CD4-positive, alpha-beta T cell (primary cell): ENCODE measurements at regions not wholly inside any gene's neighbourhood (a gene's known extent, or its start where the extent isn't known, plus 50 kb on each side); places are given as distances from the start of the nearest gene placed in this dataset.

ENCODE experiments used
- ATAC-seq: fragments of 200-7000 bp; cut with Tn5 transposase; one replicate; pipeline ENCODE4 v1.10.0; 2022; ENCODE audit warnings: mild to moderate bottlenecking; ENCODE audit not compliant: poor library complexity
- CTCF ChIA-PET: fragments of 350-600 bp; sonication (Branson Sonifier 250); formaldehyde crosslinking; loops from one replicate; lab custom pipeline; 2021; ENCODE audit warnings: antibody characterized with exemption, inconsistent platforms; lab: Charles Lee
- POLR2A ChIA-PET: fragments of 350-600 bp; sonication (Branson Sonifier 250); formaldehyde crosslinking; loops from one replicate; lab custom pipeline; 2021; ENCODE audit warnings: antibody characterized with exemption, inconsistent platforms; lab: Charles Lee
- DNase-seq, 14 experiments: peaks; one replicate each; pipeline ENCODE4 v3.0.0-alpha.2; 2013 to 2020; ENCODE audit warnings: mixed read lengths in 2 of 14
- H3K27ac ChIP-seq, 2 donors: one replicate each; pipeline versions ENCODE4 v1.5.1 to v1.7.0; 2013; ENCODE audit warnings: low read length in 2 of 2, low read depth in 1 of 2, mild to moderate bottlenecking in 1 of 2
- H3K27me3 ChIP-seq, 2 experiments: 1 replicate in 1 of 2; 2 replicates in 1 of 2; pipeline versions ENCODE4 v1.6.1 to v1.7.0; 2013; ENCODE audit warnings: low read length in 2 of 2, control low read depth in 1 of 2, mild to moderate bottlenecking in 1 of 2, moderate library complexity in 1 of 2; ENCODE audit not compliant: insufficient read depth in 2 of 2, control insufficient read depth in 1 of 2
- H3K36me3 ChIP-seq: one replicate; pipeline ENCODE4 v1.6.1; 2013; ENCODE audit warnings: low read length, control low read depth; ENCODE audit not compliant: insufficient read depth
- H3K4me1 ChIP-seq: one replicate; pipeline ENCODE4 v1.6.1; 2013; ENCODE audit warnings: low read length, control low read depth; ENCODE audit not compliant: insufficient read depth
- H3K4me3 ChIP-seq: one replicate; pipeline ENCODE4 v1.5.1; 2013; ENCODE audit warnings: mild to moderate bottlenecking, low read length, moderate library complexity
- H3K9me3 ChIP-seq, 2 experiments: 1 replicate in 1 of 2; 2 replicates in 1 of 2; pipeline versions ENCODE4 v1.6.1 to v1.7.0; 2013; ENCODE audit warnings: low read length in 2 of 2, mild to moderate bottlenecking in 2 of 2, control low read depth in 1 of 2, moderate library complexity in 1 of 2; ENCODE audit not compliant: control insufficient read depth in 1 of 2, insufficient read depth in 1 of 2
- H3K27ac Mint-ChIP-seq: one replicate; pipeline ENCODE4 v1.8.0; 2020; ENCODE audit warnings: mixed read lengths
- H3K27me3 Mint-ChIP-seq: one replicate; pipeline ENCODE4 v1.8.0; 2021; ENCODE audit warnings: mixed read lengths
- H3K36me3 Mint-ChIP-seq: one replicate; pipeline ENCODE4 v1.8.0; 2021; ENCODE audit warnings: low read depth, mixed read lengths
- H3K4me1 Mint-ChIP-seq: one replicate; pipeline ENCODE4 v1.8.0; 2021; ENCODE audit warnings: low read depth, mixed read lengths
- H3K4me3 Mint-ChIP-seq: one replicate; pipeline ENCODE4 v1.8.0; 2020; ENCODE audit warnings: mild to moderate bottlenecking, mixed read lengths
- H3K9me3 Mint-ChIP-seq: one replicate; pipeline ENCODE4 v1.8.0; 2020; ENCODE audit warnings: mixed read lengths
- CTCF ChIP-seq: fragments of 200-600 bp; IDR thresholded peaks from one replicate; pipeline ENCODE4 v1.8.0; 2022; ENCODE audit warnings: antibody characterized with exemption, mild to moderate bottlenecking
- intact Hi-C, 2 experiments: fragments of 100-400 bp; cut with DNase I in 1 of 2; cut with micrococcal nuclease in 1 of 2; formaldehyde crosslinking; loops; one replicate each; pipeline versions ENCODE4 v1.15.1 to v1.9.0; 2023 to 2025; cut with DNase I, micrococcal nuclease

GRCh38 chr12:115407723-115408122 lies 723.7 kb upstream of the TBX3 start:
- no peak overlapping the region for H3K4me3 Mint-ChIP-seq
- H3K27ac Mint-ChIP-seq: no peak overlapping the region
- H3K27me3 ChIP-seq: no peaks in the 10 kb centered on the region
- H3K27ac ChIP-seq: no peak overlapping the region
- no peak for TF ChIP-seq CTCF
- H3K4me3 ChIP-seq: no peak overlapping the region
- intact Hi-C loops: no loop called here
- H3K36me3 ChIP-seq: no peaks in the 10 kb centered on the region
- H3K27me3 Mint-ChIP-seq: no peaks in the 10 kb centered on the region
- DNase-seq (no peak), ATAC-seq (no peak)
- peaks cover 2% of the 10 kb centered on the region for H3K9me3 Mint-ChIP-seq
- H3K9me3 ChIP-seq: peaks cover 0 to 4% of the 10 kb centered on the region in 2 experiments
- no peaks in the 10 kb centered on the region for H3K4me1 ChIP-seq
- CTCF ChIA-PET: no interaction called here
- POLR2A ChIA-PET: no interaction called here
- H3K4me1 Mint-ChIP-seq: no peaks in the 10 kb centered on the region
- H3K36me3 Mint-ChIP-seq: no peaks in the 10 kb centered on the region

- Mint-ChIP-seq H3K9me3 (peaks cover 2% of the 10 kb centered on the region), H3K36me3 (no peaks in the 10 kb centered on the region), H3K27ac (no peak overlapping the region), H3K4me3 (no peak overlapping the region), H3K4me1 (no peaks in the 10 kb centered on the region), H3K27me3 (no peaks in the 10 kb centered on the region)
- H3K36me3 ChIP-seq: no peaks in the 10 kb centered on the region
- H3K9me3 ChIP-seq: peaks cover 0 to 4% of the 10 kb centered on the region in 2 experiments
- intact Hi-C loops: no loop called here
- POLR2A ChIA-PET: no interaction called here
- H3K27me3 ChIP-seq: no peaks in the 10 kb centered on the region
- no peak for TF ChIP-seq CTCF
- CTCF ChIA-PET: no interaction called here
- DNase-seq: no peak
- H3K4me3 ChIP-seq: no peak overlapping the region
- no peak for ATAC-seq
- no peak overlapping the region for H3K27ac ChIP-seq
- H3K4me1 ChIP-seq: no peaks in the 10 kb centered on the region
These were observed 723.1 kb upstream of the TBX3 start for GRCh38 chr12:115407036-115407435.

GRCh38 chr12:115405471-115405860 lies 721.5 kb upstream of the TBX3 start:
- no peak for DNase-seq
- no peak overlapping the region for H3K27ac ChIP-seq
- peaks cover 0 to 9% of the 10 kb centered on the region in 2 experiments for H3K9me3 ChIP-seq
- POLR2A ChIA-PET: no interaction called here
- H3K27ac Mint-ChIP-seq: no peak overlapping the region
- no peaks in the 10 kb centered on the region for H3K4me1 ChIP-seq
- H3K36me3 ChIP-seq: no peaks in the 10 kb centered on the region
- intact Hi-C loops: no loop called here
- H3K9me3 Mint-ChIP-seq: peaks cover 2% of the 10 kb centered on the region
- no peaks in the 10 kb centered on the region for H3K36me3 Mint-ChIP-seq
- H3K4me1 Mint-ChIP-seq: no peaks in the 10 kb centered on the region
- H3K27me3 Mint-ChIP-seq: no peaks in the 10 kb centered on the region
- H3K4me3 Mint-ChIP-seq: no peak overlapping the region
- CTCF ChIA-PET: no interaction called here
- ATAC-seq: no peak
- TF ChIP-seq CTCF: no peak
- H3K4me3 ChIP-seq: no peak overlapping the region
- H3K27me3 ChIP-seq: no peaks in the 10 kb centered on the region
